ENCODE measurements at regions not wholly inside any gene's neighbourhood (a gene's known extent, or its start where the extent isn't known, plus 50 kb on each side); places are given as distances from the start of the nearest gene placed in this dataset.

DNA sequence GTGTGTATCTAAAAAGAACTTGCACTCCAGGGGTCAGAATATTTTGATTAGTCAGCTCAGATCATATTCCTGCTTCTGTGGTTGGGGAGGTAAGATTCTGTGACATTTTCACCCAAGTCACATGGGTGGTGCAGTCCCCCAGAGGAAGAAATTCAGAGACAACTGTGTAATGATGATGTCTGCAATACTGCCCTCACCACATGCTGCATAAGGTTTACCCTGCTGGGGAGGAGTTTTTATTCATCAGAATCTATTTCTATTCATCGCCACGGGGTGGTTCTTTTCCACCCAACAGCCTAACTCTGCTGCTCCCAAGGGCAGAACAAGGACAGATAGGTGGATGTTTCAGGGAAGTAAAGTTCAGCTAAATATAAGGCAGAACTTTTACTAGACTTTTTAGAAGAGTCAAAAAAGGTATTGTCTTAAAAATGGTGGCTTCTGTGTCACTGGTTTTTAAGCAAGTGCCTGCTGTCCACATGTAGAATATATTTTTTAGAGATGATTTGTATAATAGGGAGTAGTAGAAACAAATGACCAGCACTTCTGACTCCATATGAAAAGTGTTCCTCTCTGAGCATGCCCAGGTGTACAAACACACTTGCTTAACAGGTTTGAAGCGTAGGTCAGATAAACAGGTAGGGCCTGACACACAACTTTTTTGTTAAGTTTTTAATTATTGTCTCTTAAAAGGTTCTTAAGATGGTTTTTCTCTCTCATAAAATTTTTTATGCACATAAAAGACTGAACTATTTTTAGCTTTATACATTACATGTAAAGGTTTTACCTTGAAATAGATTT, 352.7 kb downstream of the LRRC70 start:
- TF ChIP-seq CTCF (IDR thresholded peaks at IDR 0.05): no peak
- no peak for TF ChIP-seq EZH2phosphoT487 (IDR thresholded peaks at IDR 0.05)
- no peak for TF ChIP-seq EZH2 (IDR thresholded peaks at IDR 0.05)
